Effector memory CD4-positive, alpha-beta T cell (primary cell): ENCODE measurements at regions not wholly inside any gene's neighbourhood (a gene's known extent, or its start where the extent isn't known, plus 50 kb on each side); places are given as distances from the start of the nearest gene placed in this dataset.

Experiments used
- DNase-seq, 3 donors: peaks; one replicate each; pipeline ENCODE4 v3.0.0-alpha.2; 2020
- H3K27ac ChIP-seq: 2 replicates; pipeline ENCODE4 v1.7.0; 2013; ENCODE audit warnings: mild to moderate bottlenecking, low read length, moderate library complexity; ENCODE audit not compliant: insufficient read depth, poor library complexity, severe bottlenecking
- H3K27me3 ChIP-seq: replicated peaks from 2 replicates; pipeline ENCODE4 v1.7.0; 2013; ENCODE audit warnings: mild to moderate bottlenecking, low read length; ENCODE audit not compliant: insufficient read depth, control insufficient read depth, poor library complexity, severe bottlenecking
- H3K36me3 ChIP-seq: 2 replicates; pipeline ENCODE4 v1.7.0; 2013; ENCODE audit warnings: mild to moderate bottlenecking, low read length, moderate library complexity; ENCODE audit not compliant: control insufficient read depth, insufficient read depth
- H3K4me1 ChIP-seq: 2 replicates; pipeline ENCODE4 v1.7.0; 2013; ENCODE audit warnings: low read length, mild to moderate bottlenecking; ENCODE audit not compliant: control insufficient read depth, insufficient read depth, poor library complexity, severe bottlenecking
- H3K4me3 ChIP-seq: 2 replicates; pipeline ENCODE4 v1.7.0; 2013; ENCODE audit warnings: low read length, low read depth, mild to moderate bottlenecking; ENCODE audit not compliant: insufficient read depth, poor library complexity, severe bottlenecking
- H3K9me3 ChIP-seq: 2 replicates; pipeline ENCODE4 v1.7.0; 2013; ENCODE audit warnings: mild to moderate bottlenecking, low read length, moderate library complexity; ENCODE audit not compliant: control insufficient read depth

DNA sequence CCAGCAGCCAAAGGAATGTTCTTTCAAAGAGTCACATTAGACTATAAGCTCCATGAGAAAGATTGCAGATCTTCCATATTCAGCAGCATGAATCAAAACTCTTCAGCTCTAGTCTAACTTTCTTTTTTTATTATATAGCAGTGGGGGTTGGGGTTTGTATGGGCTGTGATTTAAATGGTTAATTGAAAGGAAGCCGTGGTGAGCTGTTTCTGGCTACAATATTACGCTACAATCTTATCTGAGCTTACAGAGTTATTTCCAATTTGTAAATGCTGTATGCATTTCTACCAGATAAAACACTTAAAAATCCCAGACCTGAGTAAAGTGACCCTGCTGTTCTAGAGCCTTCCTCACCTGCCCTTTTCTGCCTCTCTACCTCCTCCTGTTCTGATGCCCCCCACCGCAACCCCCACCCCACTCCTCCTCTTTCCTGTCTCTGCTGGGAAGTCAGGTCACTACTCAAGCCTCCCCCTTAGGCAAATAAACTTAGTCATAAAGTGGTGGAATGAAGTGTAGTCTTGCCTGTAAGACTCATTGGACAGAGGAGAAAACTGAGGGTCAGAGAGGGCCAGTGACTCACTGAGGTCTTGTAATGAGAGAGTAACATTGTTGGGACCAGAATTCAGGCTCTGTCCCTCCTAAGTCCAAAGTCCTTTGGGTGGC is 1089.5 kb downstream of the BCL11B start:
- Histone ChIP-seq H3K27ac (peak overlapping the region; percentile 54), H3K4me3 (peak overlapping the region; percentile 22), H3K27me3 (no peaks in the 10 kb centered on the region), H3K9me3 (no peaks in the 10 kb centered on the region), H3K4me1 (peaks cover 79% of the 10 kb centered on the region), H3K36me3 (no peaks in the 10 kb centered on the region)
- no peak for DNase-seq

DNA sequence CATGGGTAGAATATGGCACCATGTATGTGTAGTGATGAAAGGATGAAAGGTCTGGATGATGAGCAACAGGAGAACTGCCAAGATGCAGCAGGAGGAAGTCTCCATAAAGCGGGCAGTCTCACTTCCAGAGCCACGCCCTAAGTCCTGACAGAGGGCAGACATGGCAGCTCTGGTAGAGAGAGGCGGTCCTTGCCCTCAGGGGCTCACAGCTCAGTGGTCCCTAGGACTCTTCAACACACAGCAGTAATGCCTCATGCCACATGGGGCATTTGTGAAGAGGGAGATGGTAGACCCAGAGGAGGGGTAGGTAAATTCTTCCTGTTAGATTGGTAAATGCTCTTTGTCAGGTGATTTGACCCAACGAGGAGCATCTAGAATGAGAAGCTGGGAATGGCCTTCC is 1088.4 kb downstream of the BCL11B start:
- DNase-seq: no peak
- Histone ChIP-seq H3K9me3 (no peaks in the 10 kb centered on the region), H3K4me3 (peak overlapping the region; percentile 39), H3K27me3 (no peaks in the 10 kb centered on the region), H3K36me3 (no peaks in the 10 kb centered on the region), H3K4me1 (peaks cover 78% of the 10 kb centered on the region), H3K27ac (no peak overlapping the region)

DNA sequence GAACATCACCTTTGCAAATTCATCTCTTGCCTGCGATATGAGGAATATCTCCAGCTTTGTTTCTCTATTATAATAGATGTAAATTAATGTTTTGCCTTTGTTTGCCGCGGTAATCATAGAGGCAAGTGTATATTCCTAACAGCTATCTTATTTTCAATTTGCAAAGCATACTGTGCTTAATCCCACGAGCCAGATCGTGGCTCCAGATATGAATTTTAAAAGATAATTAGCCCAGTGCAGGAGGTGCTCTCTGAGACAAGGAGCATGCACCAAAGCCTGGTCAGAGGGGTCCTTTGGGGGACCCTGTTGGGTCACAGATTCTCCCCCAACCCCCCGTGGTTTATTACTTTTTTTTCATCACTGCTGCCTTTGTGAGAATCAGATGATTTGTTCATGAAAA is 1087.5 kb downstream of the BCL11B start:
- Histone ChIP-seq H3K27ac (peak overlapping the region; percentile 69), H3K36me3 (no peaks in the 10 kb centered on the region), H3K4me3 (peak overlapping the region; percentile 39), H3K9me3 (no peaks in the 10 kb centered on the region), H3K4me1 (peaks cover 84% of the 10 kb centered on the region), H3K27me3 (no peaks in the 10 kb centered on the region)
- DNase-seq: no peak

DNA sequence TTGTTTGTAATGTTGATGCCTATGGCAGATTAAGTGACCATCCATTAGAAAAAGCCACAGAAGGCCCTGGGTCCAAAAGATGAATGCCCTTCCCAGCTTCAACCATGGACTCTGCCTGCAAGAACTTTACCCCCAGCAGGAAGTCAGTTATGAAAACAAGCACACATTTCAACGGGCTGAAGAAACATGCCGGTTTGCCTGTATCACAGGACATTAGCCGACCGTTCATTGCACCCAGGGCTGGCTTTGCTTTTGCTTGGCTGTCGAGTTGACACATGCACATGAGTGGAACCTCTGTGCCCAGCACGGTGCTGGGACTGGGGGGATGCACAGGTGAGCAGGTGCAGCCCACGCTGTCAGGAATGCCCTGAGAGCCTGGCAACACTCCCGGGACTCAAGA is 1087.0 kb downstream of the BCL11B start:
- peak overlapping the region; percentile 39 for H3K4me3 ChIP-seq
- H3K27ac ChIP-seq: peak overlapping the region; percentile 69
- H3K9me3 ChIP-seq: no peaks in the 10 kb centered on the region
- peaks cover 90% of the 10 kb centered on the region for H3K4me1 ChIP-seq
- DNase-seq: no peak
- H3K27me3 ChIP-seq: no peaks in the 10 kb centered on the region
- no peaks in the 10 kb centered on the region for H3K36me3 ChIP-seq

DNA sequence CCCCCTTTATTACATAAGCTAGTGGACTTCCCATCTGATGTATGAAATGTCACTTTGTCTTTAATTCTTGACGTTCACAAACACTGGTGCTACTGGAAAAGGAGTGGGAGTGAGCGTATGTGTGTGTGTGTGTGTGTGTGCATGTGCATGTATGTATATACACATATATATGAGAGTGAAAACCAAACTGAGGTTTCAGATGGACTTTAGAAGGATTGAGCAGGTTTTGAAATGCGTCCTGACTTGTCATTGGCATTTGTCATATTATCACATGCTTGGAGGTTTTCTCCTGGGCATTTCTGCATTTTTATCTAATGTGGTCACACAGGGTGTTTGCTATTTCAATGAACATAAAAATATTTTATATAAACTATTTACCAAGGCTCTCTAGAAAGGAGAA is 1085.9 kb downstream of the BCL11B start:
- no peaks in the 10 kb centered on the region for H3K36me3 ChIP-seq
- peaks cover 97% of the 10 kb centered on the region for H3K4me1 ChIP-seq
- H3K27ac ChIP-seq: peak overlapping the region; percentile 69
- H3K9me3 ChIP-seq: no peaks in the 10 kb centered on the region
- no peaks in the 10 kb centered on the region for H3K27me3 ChIP-seq
- H3K4me3 ChIP-seq: no peak overlapping the region
- no peak for DNase-seq

DNA sequence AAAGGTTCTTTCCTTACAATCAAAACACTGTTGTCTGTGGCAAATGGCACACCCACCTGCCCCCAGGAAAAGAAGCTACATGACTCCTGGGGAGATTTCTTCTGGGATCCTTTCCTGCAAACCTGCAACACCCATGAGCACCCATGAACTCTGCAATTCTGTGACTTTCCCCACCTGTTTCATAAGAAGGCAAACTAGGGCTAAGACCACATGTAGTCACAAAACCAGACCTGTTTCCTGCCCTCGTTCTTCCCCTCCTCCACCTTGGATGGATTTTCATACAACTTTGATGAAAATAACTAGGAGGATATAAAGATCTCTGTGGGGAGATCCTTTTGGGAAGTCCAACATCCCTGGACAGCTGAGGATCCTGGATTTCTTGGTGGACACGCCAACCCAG is 1084.7 kb downstream of the BCL11B start:
- Histone ChIP-seq H3K4me3 (no peak overlapping the region), H3K27me3 (no peaks in the 10 kb centered on the region), H3K36me3 (no peaks in the 10 kb centered on the region), H3K27ac (peak overlapping the region; percentile 69), H3K4me1 (peaks cover 96% of the 10 kb centered on the region), H3K9me3 (no peaks in the 10 kb centered on the region)
- DNase-seq: no peak

DNA sequence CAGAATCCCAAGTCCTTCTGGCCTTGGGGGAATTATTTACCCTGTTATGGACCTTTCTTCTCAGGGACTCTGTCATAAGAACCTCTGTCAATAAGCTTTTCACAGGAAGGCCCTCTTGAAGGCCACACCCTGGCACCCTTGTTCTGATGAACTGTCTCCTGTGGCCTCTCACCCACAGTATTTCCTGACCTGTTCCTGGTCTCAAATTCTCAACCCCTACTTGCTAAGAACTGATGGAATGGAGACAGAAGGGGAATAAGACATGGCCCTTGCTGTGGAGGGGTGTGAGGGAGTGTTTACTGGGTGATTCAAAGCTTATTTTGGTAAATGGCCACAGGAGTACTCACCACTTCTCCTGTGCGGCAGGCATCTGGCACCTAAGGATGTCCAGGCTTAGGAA is 1082.9 kb downstream of the BCL11B start:
- peaks cover 84% of the 10 kb centered on the region for H3K4me1 ChIP-seq
- DNase-seq: no peak
- H3K36me3 ChIP-seq: no peaks in the 10 kb centered on the region
- H3K27ac ChIP-seq: peak overlapping the region; percentile 69
- H3K9me3 ChIP-seq: no peaks in the 10 kb centered on the region
- H3K4me3 ChIP-seq: peak overlapping the region; percentile 37
- no peaks in the 10 kb centered on the region for H3K27me3 ChIP-seq

GRCh38 chr14:98189511-98189910 is 1082.5 kb downstream of the BCL11B start:
- Histone ChIP-seq H3K4me3 (peak overlapping the region; percentile 37), H3K27ac (peak overlapping the region; percentile 69), H3K27me3 (no peaks in the 10 kb centered on the region), H3K4me1 (peaks cover 80% of the 10 kb centered on the region), H3K36me3 (no peaks in the 10 kb centered on the region), H3K9me3 (no peaks in the 10 kb centered on the region)
- peak in 2 of 3 donors; percentile 12 to 15 for DNase-seq

GRCh38 chr14:98189944-98190343 is 1082.1 kb downstream of the BCL11B start:
- no peak for DNase-seq
- Histone ChIP-seq H3K4me3 (peak overlapping the region; percentile 37), H3K36me3 (no peaks in the 10 kb centered on the region), H3K27ac (peak overlapping the region; percentile 69), H3K9me3 (no peaks in the 10 kb centered on the region), H3K27me3 (no peaks in the 10 kb centered on the region), H3K4me1 (peaks cover 80% of the 10 kb centered on the region)

GRCh38 chr14:98192946-98193345 is 1079.1 kb downstream of the BCL11B start:
- Histone ChIP-seq H3K27ac (no peak overlapping the region), H3K9me3 (no peaks in the 10 kb centered on the region), H3K4me3 (no peak overlapping the region), H3K4me1 (peaks cover 64% of the 10 kb centered on the region), H3K27me3 (no peaks in the 10 kb centered on the region), H3K36me3 (no peaks in the 10 kb centered on the region)
- DNase-seq: no peak
